KBM-7 (cell line): ENCODE measurements at regions not wholly inside any gene's neighbourhood (a gene's known extent, or its start where the extent isn't known, plus 50 kb on each side); places are given as distances from the start of the nearest gene placed in this dataset.

Source experiments
- DNase-seq: peaks from one replicate; pipeline ENCODE4 v3.0.0-alpha.2; 2015
- in situ Hi-C: fragments of 300-500 bp; cut with MboI; formaldehyde crosslinking; loops from 2 replicates; pipeline ENCODE4 v1.14.3; 2020; ENCODE audit warnings: low sequenced_read_pairs, low pct_unique_long_range_greater_than_20kb, mixed read lengths

DNA sequence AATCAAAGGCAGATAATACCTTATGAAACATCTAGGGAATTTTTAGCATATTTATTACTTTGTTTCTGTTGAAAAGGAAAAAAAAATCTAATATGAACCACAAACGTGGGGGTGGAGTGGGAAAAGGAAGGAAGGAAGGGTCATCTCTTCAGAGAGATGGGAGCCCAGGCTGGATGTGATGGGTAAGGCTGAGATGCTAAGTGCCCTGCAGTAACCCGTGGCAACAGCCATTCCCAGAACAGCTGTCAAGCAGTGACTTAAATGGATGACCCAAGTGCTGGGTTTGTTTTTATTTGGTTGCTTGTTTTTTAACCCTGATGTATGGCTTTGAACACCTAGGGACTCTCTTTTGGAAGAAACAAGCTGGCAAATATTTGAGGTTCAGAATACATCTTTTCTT is 50.7 kb upstream of the KLF7 start:
- in situ Hi-C loops = no loop called here
- DNase-seq = no peak

GRCh38 chr2:207217442-207217841 is 51.7 kb upstream of the KLF7 start:
- DNase-seq = no peak
- in situ Hi-C loops = no loop called here

GRCh38 chr2:207219081-207219630 is 53.4 kb upstream of the KLF7 start:
- DNase-seq = no peak
- in situ Hi-C loops = no loop called here

DNA sequence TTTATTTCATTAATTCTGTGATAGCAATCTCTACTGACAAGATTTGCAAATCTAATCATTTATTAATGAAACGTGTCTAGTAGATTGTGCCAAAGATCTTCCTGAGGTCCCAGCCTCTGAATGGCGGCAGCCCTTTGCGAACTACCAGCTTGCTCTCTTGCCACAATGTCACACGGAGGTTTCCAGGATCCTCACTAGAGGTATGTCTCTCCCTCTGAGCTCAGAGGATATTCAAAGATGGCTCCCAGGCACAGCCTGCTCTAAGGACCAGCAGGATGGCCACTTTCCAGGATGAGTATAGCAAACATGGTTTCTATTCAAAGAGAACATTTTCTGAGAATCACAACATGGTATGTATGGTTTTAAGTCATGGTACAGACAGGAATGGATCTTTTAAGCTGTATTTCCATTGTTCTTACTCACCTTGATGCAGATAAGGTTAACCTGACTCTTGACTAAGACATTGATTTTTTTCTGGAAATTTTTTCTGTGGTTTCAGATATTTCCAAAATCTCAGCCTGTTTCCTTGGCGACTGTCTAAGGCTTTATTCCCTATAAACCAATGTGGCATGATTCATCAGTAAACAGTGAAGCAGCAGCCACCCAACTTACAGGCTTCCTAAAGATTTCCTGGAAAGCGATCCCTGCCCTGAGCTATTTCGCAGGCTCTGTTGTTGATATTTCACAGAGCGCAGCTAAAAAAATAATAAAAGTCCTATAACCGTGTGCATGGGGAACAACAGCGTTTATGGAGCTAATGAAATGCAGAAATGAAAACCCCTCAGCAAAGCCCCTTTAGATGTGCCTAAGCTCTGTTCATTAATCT is 54.1 kb upstream of the KLF7 start:
- in situ Hi-C loops = no loop called here
- no peak for DNase-seq

DNA sequence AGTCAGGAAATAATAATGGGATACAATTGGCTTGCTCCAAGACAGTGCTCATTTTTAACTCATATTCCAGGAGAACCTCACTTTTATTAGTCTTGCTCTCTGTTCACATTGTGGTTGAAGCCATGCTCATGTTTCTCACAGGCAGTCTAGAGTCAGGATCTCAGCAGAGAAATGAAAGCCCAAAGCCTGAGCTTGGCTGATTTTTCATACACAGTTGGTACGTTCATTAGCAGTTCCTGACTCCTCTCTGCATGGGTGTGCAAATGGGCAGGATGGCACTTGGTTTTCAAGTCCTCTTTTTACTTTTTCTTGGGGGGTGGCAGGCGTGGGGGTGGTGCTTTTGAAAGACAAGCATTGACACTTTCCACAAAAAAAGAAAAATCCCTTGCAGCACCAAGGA is 56.0 kb upstream of the KLF7 start:
- in situ Hi-C loops = no loop called here
- no peak for DNase-seq

DNA sequence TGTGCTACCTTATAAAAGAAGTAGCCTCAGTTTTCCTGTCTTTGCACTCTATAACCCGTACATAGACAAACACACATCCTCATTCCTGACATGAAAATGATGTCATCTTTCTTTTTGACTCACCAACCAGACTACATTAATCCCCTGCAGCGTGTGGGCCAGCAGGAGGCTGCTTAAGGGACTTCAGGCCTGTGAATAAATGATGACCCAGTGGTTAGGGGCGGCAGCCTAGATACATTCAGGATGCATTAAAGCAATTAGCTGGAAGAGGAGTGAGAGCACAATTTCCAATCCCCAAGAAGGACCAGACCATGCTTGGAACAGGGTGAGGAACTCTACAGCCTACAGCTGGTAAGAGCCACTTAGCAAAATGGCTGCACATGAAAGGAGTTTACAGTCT is 57.3 kb upstream of the KLF7 start:
- no peak for DNase-seq
- in situ Hi-C loops = no loop called here

- in situ Hi-C loops = no loop called here
- no peak for DNase-seq
These were observed 58.6 kb upstream of the KLF7 start for GRCh38 chr2:207224381-207224780.

DNA sequence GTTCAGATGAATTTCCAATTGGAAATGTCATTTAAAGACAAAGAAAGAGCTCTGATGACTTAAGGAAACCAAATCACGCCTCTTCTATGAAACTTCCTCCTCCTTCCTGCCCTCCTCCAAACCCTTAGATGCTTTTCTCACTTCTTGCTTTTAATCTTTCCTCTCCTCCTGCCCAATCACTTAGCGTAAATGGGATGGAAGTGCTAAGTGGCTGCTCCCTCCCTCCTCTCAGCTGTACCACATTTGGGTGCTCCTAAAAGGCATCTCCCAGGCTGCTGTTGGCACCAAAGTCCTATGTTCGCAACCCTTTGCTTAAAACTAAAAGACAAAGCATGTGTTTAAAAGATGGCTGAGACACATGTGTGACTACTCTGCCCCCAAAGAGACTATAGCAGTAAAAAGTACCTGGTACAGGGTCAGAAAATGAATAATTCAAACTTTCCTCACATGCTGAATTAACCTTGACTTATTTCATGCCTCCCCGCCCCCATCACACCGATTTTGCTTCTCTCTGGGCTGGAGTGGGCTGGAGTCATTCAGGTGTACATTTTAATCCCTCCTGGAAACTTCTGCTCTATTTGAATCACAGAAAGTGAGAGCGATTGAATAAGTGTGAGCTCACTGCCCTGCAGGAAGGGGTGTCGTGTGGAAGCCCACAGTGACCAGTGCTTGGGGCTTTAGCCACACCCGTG is 59.2 kb upstream of the KLF7 start:
- in situ Hi-C loops = no loop called here
- no peak for DNase-seq

DNA sequence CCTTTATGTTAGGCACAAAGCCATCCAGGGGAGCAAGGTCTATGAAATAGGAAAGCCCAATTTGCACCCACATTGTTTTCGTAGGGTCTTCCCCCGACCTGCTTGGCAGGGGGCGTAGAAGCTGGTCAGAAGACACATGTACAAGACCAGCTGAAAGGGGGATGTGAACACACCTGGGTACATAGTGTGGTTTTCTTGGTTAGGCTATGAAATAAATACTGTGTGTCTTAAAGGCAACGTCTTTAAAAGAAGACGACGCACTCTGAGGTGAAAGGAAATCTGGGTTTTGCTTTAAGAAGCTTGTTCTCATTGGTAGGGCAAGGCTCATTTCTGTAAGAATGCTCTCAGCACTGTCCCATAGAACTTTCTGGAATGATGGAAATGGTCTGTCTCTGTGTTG is 60.0 kb upstream of the KLF7 start:
- in situ Hi-C loops = no loop called here
- no peak for DNase-seq

DNA sequence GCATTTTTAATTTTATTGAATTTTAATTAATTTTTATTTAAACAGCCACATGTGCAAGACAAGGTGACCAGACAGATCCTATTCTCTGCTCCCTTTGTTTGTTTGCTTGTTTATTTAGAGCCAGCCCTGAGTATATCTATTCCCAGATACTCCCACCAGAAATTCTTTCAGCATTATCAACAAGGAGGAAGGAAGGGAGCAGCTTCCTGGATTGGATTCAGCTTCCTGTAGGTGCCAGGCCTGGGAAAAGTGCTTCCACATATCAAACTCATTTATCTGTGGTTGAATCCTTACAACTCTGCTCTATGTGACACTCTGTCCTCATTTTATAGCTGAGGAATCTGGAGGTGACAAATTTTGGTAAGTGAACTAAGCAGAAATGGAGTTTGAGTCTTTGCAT is 60.5 kb upstream of the KLF7 start:
- in situ Hi-C loops = no loop called here

GRCh38 chr2:207226671-207227061 is 60.9 kb upstream of the KLF7 start:
- in situ Hi-C loops = no loop called here
- no peak for DNase-seq

More for the DNA sequence above, 60.5 kb upstream of the KLF7 start:
- no peak for DNase-seq

- DNase-seq = no peak
- in situ Hi-C loops = no loop called here
These were observed 61.5 kb upstream of the KLF7 start for GRCh38 chr2:207227062-207227748.

DNA sequence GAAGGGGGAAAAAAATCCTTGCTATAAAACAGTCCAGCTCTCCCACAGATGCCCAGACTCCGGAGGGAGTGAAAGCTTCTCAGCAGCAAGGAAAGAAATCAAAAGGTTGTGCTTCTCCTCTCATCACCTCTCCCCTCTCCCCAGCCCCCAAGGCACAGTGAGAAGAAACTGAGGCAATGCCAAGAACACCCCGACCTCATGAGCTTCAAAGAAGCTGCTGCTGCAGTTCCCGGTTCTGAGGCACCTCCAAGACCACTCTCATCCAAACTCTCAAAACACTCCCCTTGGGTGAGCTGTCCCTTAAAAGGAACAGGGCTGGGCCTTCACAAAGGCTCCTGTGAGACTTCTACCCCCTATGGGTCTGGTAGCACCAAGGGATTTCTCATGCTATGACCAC is 62.0 kb upstream of the KLF7 start:
- in situ Hi-C loops = no loop called here
- DNase-seq = no peak

- in situ Hi-C loops = no loop called here
- no peak for DNase-seq
These were observed 62.7 kb upstream of the KLF7 start for GRCh38 chr2:207228402-207228801.

DNA sequence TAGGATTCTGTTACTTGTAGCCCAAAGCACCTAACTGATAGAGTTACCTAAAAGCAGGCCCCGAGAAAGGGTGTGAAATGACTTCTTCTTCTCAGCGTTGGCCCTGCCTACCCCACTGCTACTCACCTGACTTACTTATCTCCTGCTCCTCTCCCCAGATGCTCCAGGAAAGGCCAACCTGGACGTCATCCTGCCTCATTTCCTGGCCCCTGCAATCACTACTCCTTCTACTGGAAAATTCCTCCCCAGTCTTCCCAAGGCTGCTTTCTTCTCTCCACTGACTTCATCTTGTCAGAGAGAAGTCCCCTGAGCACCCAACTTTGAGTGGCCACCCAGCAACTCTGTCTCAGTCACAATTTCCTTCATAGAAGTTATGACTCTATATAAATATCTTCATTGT is 63.4 kb upstream of the KLF7 start:
- in situ Hi-C loops = no loop called here

DNA sequence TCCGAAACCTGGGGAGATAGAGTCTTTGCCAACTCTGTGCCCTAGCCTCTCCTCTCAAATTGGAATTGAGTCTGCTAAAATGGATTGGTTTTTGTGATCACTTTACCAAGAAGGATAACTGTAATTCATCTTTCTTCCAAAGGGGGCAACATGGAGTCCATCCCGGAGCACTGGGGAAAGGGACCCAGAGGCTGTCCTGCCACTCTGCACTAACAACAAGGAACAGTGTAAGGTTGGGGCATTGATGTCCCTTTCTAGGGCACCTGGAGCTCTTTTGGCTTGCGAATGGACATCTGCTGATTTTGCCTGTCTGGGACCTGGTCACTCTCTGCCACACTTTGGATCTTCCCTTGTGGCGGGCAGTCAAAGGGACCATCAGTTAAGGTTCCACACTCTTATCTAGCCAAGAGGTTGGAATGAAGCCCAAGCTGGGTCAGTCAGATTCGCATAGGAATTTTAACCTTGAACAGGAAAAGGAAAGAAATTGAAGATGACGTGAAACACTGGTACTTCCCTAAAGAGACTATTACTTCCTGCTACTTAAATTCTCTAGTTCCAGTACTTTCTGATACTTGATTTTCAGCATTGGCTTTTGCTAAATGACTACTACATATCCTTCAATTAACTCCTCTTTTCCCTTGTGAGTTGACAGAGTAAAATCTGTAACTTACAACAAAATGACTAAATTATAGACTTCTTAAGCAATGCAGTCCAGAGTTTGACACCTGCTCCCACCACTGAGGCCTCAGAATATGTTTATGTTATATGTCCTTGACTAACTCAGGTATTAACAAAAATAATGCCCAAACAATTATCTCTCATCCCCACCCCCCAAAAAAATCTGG is 64.7 kb upstream of the KLF7 start:
- in situ Hi-C loops = no loop called here
- peak; percentile 51 for DNase-seq

More for the DNA sequence above, 63.4 kb upstream of the KLF7 start:
- DNase-seq = no peak

DNA sequence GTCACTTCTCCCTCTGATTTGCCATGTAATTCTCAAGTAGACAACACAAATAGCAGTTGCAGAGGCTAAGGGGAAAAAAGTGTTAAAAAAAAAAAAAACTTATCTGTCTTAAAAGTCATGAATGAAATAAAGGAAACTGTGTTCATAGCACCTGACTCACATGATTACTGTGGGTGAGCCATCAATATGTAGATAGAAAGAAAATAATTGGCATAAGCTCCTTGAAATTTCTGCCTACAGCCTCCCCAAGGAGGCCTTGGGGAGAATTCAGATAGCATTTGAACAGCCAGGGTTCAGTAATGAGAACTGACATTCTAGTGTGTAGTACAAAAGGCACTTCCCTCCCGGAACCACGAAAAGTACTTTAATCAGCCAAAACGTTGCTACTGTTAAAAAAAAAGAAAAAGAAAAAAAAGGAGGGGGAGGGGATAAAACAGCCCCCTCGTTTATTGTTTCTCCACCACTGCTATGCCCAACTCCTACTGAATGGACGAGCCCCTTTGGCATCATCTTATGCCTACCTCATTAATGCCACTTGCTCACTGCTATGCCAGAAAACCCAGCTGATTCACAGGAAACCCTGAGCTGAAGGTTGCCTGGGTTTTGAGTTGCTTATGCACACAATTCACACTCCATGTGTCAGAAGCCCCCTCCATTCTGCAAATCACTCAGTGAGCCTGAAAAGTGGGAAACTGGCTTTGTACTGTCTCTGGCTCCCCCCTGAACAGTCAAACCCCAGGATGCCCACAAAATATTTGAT is 65.5 kb upstream of the KLF7 start:
- DNase-seq = no peak
- in situ Hi-C loops = no loop called here

GRCh38 chr2:207231967-207232366 is 66.2 kb upstream of the KLF7 start:
- in situ Hi-C loops = no loop called here
- no peak for DNase-seq
